Memory B cell (primary cell): ENCODE measurements at regions not wholly inside any gene's neighbourhood (a gene's known extent, or its start where the extent isn't known, plus 50 kb on each side); places are given as distances from the start of the nearest gene placed in this dataset.
"Not testable (repeated sequence)": the region's sequence is repeated elsewhere in the genome, so short reads cannot be mapped to it uniquely, and the experiment has no call there.

Source experiments
- ATAC-seq: fragments of 150-1000 bp; cut with Tn5 transposase; 2 replicates; pipeline ENCODE4 v1.10.0; 2021; ENCODE audit warnings: low read depth, mild to moderate bottlenecking, moderate library complexity
- DNase-seq, 2 donors: peaks; one replicate each; pipeline ENCODE4 v3.0.0; 2022; ENCODE audit warnings: low spot score in 2 of 2
- H3K27ac Mint-ChIP-seq: one replicate; pipeline ENCODE4 v1.8.0; 2022; ENCODE audit warnings: mild to moderate bottlenecking, moderate library complexity, mixed read lengths
- H3K27me3 Mint-ChIP-seq: one replicate; pipeline ENCODE4 v1.8.0; 2022; ENCODE audit warnings: mixed read lengths
- H3K36me3 Mint-ChIP-seq: one replicate; pipeline ENCODE4 v1.8.0; 2022; ENCODE audit warnings: mild to moderate bottlenecking, mixed read lengths
- H3K4me1 Mint-ChIP-seq: one replicate; pipeline ENCODE4 v1.8.0; 2022; ENCODE audit warnings: mixed read lengths
- H3K4me3 Mint-ChIP-seq: one replicate; pipeline ENCODE4 v1.8.0; 2022; ENCODE audit warnings: mild to moderate bottlenecking, moderate library complexity, mixed read lengths
- H3K9me3 Mint-ChIP-seq: one replicate; pipeline ENCODE4 v1.8.0; 2022; ENCODE audit warnings: mixed read lengths

- Mint-ChIP-seq H3K27ac (no peak overlapping the region), H3K36me3 (no peaks in the 10 kb centered on the region), H3K4me1 (no peaks in the 10 kb centered on the region), H3K4me3 (no peak overlapping the region), H3K27me3 (no peaks in the 10 kb centered on the region), H3K9me3 (peaks cover 4% of the 10 kb centered on the region)
- no peak for DNase-seq
- ATAC-seq = no peak
These were observed 246.9 kb upstream of the NEBL start for GRCh38 chr10:21144047-21144446.

- no peaks in the 10 kb centered on the region for H3K27me3 Mint-ChIP-seq
- ATAC-seq (no peak), DNase-seq (no peak)
- no peak overlapping the region for H3K27ac Mint-ChIP-seq
- no peaks in the 10 kb centered on the region for H3K36me3 Mint-ChIP-seq
- no peaks in the 10 kb centered on the region for H3K9me3 Mint-ChIP-seq
- H3K4me1 Mint-ChIP-seq = no peaks in the 10 kb centered on the region
- H3K4me3 Mint-ChIP-seq = no peak overlapping the region
These were observed 244.9 kb upstream of the NEBL start for GRCh38 chr10:21141946-21142492.

GRCh38 chr10:21138769-21139340 lies 241.7 kb upstream of the NEBL start:
- Mint-ChIP-seq H3K4me1 (no peaks in the 10 kb centered on the region), H3K9me3 (no peaks in the 10 kb centered on the region), H3K36me3 (no peaks in the 10 kb centered on the region), H3K27me3 (peaks cover 4% of the 10 kb centered on the region), H3K4me3 (no peak overlapping the region), H3K27ac (no peak overlapping the region)
- ATAC-seq (no peak), DNase-seq (no peak)

DNA sequence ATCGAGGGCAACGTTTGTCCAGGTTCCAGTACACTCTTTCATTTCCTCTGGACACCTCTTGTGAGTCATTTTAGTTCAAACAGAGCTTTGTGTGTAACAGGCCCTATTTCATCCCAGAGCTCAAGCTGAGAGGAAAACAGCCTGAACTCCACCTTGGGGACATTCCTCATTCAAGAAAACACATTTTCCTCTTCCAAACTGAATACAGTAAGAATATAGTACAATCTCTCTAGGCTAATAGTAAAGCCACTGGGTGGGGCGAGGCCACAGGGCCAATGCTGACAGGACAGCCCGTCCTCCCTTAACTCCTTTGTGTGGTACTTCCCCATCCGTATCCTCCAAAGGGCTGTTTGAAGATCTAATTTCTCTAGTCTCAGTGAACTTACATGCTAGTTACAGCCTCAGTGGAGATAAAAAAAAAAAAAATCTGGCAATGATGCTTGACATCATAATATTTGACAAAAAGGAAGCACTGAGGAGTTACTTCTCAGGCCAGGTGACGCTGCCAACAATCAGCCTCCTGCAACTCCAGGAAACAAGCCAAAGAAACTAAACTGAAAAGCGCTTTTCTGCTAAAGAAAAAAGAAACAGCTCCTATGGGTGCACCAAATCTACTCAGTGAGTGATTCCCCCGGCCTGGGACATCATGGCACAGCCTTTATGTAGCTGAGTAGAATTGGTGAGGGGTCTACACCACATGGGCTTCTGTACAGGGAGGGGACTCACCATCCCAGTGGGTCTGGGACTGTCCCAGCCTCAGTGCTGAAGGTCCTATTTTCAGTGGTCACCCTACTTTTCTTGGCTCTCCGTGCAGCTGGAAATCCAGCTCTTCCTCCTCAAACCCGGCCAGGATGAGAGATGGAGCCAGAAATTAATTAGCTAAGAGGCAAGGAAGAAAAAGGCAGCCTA lies 238.2 kb upstream of the NEBL start:
- DNase-seq = no peak
- no peak for ATAC-seq
- Mint-ChIP-seq H3K36me3 (no peaks in the 10 kb centered on the region), H3K9me3 (peaks cover under 1% of the 10 kb centered on the region), H3K4me1 (no peaks in the 10 kb centered on the region), H3K4me3 (no peak overlapping the region), H3K27ac (no peak overlapping the region), H3K27me3 (peaks cover 4% of the 10 kb centered on the region)

DNA sequence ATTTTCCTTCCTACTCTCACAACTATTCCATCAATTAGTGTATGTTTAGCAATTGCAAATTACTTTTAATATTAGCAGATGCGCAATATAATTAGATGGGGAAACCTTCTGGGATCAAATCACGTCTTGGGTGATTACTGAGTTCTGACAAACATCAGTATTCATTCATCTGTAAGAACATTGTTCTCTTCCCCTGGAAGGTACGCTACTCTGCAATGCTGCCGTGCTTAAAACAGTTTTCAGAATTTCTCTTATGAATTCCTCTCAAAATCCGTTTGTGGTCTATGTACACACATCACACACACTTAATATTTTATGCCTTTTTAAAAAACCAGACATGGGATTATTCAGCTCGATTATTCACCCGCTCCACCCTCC lies 237.5 kb upstream of the NEBL start:
- no peak for DNase-seq
- no peak for ATAC-seq
- Mint-ChIP-seq H3K9me3 (peaks cover 1% of the 10 kb centered on the region), H3K27ac (no peak overlapping the region), H3K36me3 (no peaks in the 10 kb centered on the region), H3K4me3 (no peak overlapping the region), H3K4me1 (no peaks in the 10 kb centered on the region), H3K27me3 (peaks cover 4% of the 10 kb centered on the region)

DNA sequence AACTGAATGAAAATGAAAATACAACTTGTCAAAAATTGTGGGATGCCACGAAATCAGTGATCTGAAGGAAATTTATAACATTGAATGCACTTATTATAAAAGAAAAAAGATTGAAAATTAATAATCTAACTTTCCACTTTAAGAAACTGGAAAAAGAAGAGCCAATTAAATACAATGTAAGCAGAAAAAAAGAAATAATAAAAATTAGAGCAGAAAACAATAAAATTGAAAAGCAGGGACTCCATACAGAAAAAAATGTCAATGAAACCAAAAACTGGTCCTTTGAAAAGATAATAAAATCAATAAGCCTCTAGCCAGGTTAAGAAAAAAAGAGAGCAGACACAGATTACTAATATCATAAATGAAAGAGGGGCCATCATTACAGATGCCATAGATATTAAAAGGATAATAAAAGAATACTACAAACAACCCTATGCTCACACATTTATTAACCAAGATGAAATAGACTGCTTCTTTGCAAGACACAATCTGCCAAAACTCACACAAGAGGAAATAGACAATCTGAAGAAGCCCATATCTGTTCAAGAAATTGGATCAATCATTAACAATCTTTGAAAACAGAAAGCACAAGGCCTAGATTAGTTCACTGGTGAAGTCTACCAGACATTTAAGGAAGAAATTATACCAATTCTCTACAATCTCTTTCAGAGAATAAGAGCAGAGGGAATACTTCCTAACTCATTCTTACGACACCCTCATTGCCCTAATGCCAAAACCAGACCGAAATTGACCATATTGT lies 233.8 kb upstream of the NEBL start:
- DNase-seq = no peak
- no peaks in the 10 kb centered on the region for H3K4me1 Mint-ChIP-seq
- H3K27ac Mint-ChIP-seq = no peak overlapping the region
- no peaks in the 10 kb centered on the region for H3K27me3 Mint-ChIP-seq
- no peak for ATAC-seq
- H3K4me3 Mint-ChIP-seq = no peak overlapping the region
- H3K36me3 Mint-ChIP-seq = no peaks in the 10 kb centered on the region
- peaks cover 1% of the 10 kb centered on the region for H3K9me3 Mint-ChIP-seq

- DNase-seq (no peak), ATAC-seq (no peak)
- H3K36me3 Mint-ChIP-seq = no peaks in the 10 kb centered on the region
- no peak overlapping the region for H3K4me3 Mint-ChIP-seq
- peaks cover 1% of the 10 kb centered on the region for H3K9me3 Mint-ChIP-seq
- no peaks in the 10 kb centered on the region for H3K4me1 Mint-ChIP-seq
- no peak overlapping the region for H3K27ac Mint-ChIP-seq
- H3K27me3 Mint-ChIP-seq = no peaks in the 10 kb centered on the region
These were observed 233.0 kb upstream of the NEBL start for GRCh38 chr10:21130108-21130507.

GRCh38 chr10:21125471-21126228 lies 228.5 kb upstream of the NEBL start:
- H3K36me3 Mint-ChIP-seq = no peaks in the 10 kb centered on the region
- ATAC-seq (no peak), DNase-seq (no peak)
- H3K27ac Mint-ChIP-seq = no peak overlapping the region
- no peak overlapping the region for H3K4me3 Mint-ChIP-seq
- H3K27me3 Mint-ChIP-seq = peaks cover 1% of the 10 kb centered on the region
- H3K4me1 Mint-ChIP-seq = no peaks in the 10 kb centered on the region
- H3K9me3 Mint-ChIP-seq = peaks cover 1% of the 10 kb centered on the region

- no peak for ATAC-seq
- Mint-ChIP-seq H3K9me3 (no peaks in the 10 kb centered on the region), H3K4me1 (no peaks in the 10 kb centered on the region), H3K36me3 (no peaks in the 10 kb centered on the region), H3K4me3 (no peak overlapping the region), H3K27me3 (peaks cover 5% of the 10 kb centered on the region), H3K27ac (no peak overlapping the region)
- no peak for DNase-seq
These were observed 225.8 kb upstream of the NEBL start for GRCh38 chr10:21122907-21123306.

- H3K27ac Mint-ChIP-seq, H3K9me3 Mint-ChIP-seq: not testable (repeated sequence)
These were observed 224.7 kb upstream of the NEBL start for GRCh38 chr10:21121822-21122221.

DNA sequence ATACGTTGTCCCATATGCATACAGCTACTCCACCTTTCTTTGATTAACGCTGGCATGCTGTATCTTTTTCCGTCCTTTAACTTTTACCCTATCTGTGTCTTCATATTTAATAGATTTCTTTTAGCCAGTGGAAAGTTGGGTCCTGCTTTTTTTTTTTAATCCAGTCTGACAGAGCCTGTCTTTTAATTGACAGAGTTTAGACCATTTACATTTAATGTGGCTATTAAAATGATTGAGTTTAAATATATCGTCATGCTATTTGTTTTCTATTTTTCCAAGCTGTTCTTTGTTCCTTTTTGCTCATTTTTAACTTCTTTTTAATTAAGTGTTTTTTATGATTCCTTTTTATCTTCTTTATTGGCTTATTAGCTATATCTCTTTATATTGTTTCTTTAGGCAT lies 217.6 kb upstream of the NEBL start:
- H3K9me3 Mint-ChIP-seq = peaks cover 5% of the 10 kb centered on the region
- no peaks in the 10 kb centered on the region for H3K4me1 Mint-ChIP-seq
- no peak overlapping the region for H3K27ac Mint-ChIP-seq
- no peaks in the 10 kb centered on the region for H3K36me3 Mint-ChIP-seq
- H3K27me3 Mint-ChIP-seq = peaks cover 9% of the 10 kb centered on the region
- H3K4me3 Mint-ChIP-seq = no peak overlapping the region
- DNase-seq = no peak
- no peak for ATAC-seq

More at GRCh38 chr10:21121822-21122221, 224.7 kb upstream of the NEBL start:
- H3K27me3 Mint-ChIP-seq, H3K36me3 Mint-ChIP-seq, DNase-seq, H3K4me3 Mint-ChIP-seq, ATAC-seq, H3K4me1 Mint-ChIP-seq: not testable (repeated sequence)

DNA sequence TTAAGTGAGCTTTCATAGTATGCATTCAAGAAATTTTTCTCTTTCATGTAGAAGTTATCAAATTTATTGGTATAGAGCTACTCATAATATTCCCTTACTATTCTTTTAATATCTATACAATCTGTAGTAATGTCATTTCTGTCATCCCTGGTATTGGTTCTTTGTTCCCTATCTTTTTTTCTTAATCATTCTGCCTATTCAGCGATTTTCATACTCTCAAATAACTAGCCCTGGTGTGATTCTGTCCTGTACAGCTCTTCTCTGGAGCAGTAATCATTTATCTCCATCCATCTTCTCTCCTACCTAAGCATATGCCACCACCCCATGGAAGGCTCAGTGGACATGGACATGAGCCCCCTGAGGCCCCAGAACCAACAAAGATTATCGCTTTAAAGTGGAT lies 213.2 kb upstream of the NEBL start:
- Mint-ChIP-seq H3K9me3 (peaks cover 7% of the 10 kb centered on the region), H3K4me1 (no peaks in the 10 kb centered on the region), H3K27me3 (peaks cover 4% of the 10 kb centered on the region), H3K4me3 (no peak overlapping the region), H3K27ac (no peak overlapping the region), H3K36me3 (no peaks in the 10 kb centered on the region)
- DNase-seq = no peak
- ATAC-seq = no peak

GRCh38 chr10:21106931-21107330 lies 209.8 kb upstream of the NEBL start:
- not testable (repeated sequence) for H3K4me3 Mint-ChIP-seq, H3K9me3 Mint-ChIP-seq, H3K27ac Mint-ChIP-seq, DNase-seq, H3K27me3 Mint-ChIP-seq, ATAC-seq, H3K4me1 Mint-ChIP-seq, H3K36me3 Mint-ChIP-seq
